GM12873 (cell line): ENCODE measurements at regions not wholly inside any gene's neighbourhood (a gene's known extent, or its start where the extent isn't known, plus 50 kb on each side); places are given as distances from the start of the nearest gene placed in this dataset.

Experiments used
- CTCF ChIP-seq: IDR thresholded peaks from 2 replicates; pipeline ENCODE4 v1.5.1; 2012; ENCODE audit warnings: low read depth, mild to moderate bottlenecking, moderate library complexity, low read length, control low read depth; ENCODE audit not compliant: insufficient read depth; ENCODE audit errors: missing control alignments

- TF ChIP-seq CTCF, result no peak
Observed at GRCh38 chr17:77688369-77688768, 270.1 kb upstream of the TNRC6C start.

GRCh38 chr17:77690271-77691161, 268.0 kb upstream of the TNRC6C start:
- no peak for TF ChIP-seq CTCF

- TF ChIP-seq CTCF, result no peak
Observed at GRCh38 chr17:77691216-77692085, 267.1 kb upstream of the TNRC6C start.

GRCh38 chr17:77692571-77693161, 265.8 kb upstream of the TNRC6C start:
- TF ChIP-seq CTCF, result no peak

GRCh38 chr17:77693301-77693700, 265.2 kb upstream of the TNRC6C start:
- TF ChIP-seq CTCF, result no peak

GRCh38 chr17:77693776-77694175, 264.7 kb upstream of the TNRC6C start:
- no peak for TF ChIP-seq CTCF
